IPS-20b (cell line): ENCODE measurements at regions not wholly inside any gene's neighbourhood (a gene's known extent, or its start where the extent isn't known, plus 50 kb on each side); places are given as distances from the start of the nearest gene placed in this dataset.
A peak's percentile ranks its signal among the peaks of the same experiment; 100 is the strongest.

Source experiments
- H3K27ac ChIP-seq: one replicate; pipeline ENCODE4 v1.5.1; 2013; ENCODE audit warnings: low read length
- H3K27me3 ChIP-seq: 2 replicates; pipeline ENCODE4 v1.6.1; 2013; ENCODE audit warnings: mild to moderate bottlenecking, low read length, inconsistent platforms; ENCODE audit not compliant: insufficient read depth
- H3K36me3 ChIP-seq: 2 replicates; pipeline ENCODE4 v1.6.1; 2013; ENCODE audit warnings: low read depth, mild to moderate bottlenecking, inconsistent platforms, low read length, moderate library complexity; ENCODE audit not compliant: insufficient read depth
- H3K4me1 ChIP-seq: 2 replicates; pipeline ENCODE4 v1.6.1; 2013; ENCODE audit warnings: mild to moderate bottlenecking, control low read depth, inconsistent platforms, low read length, moderate library complexity; ENCODE audit not compliant: insufficient read depth
- H3K4me3 ChIP-seq: 2 replicates; pipeline ENCODE4 v1.5.1; 2013; ENCODE audit warnings: mild to moderate bottlenecking, low read length, inconsistent platforms
- H3K9ac ChIP-seq: 2 replicates; pipeline ENCODE4 v1.6.1; 2013; ENCODE audit warnings: low read depth, mild to moderate bottlenecking, inconsistent platforms, low read length, moderate library complexity
- H3K9me3 ChIP-seq: 2 replicates; pipeline ENCODE4 v1.6.1; 2013; ENCODE audit warnings: mild to moderate bottlenecking, low read depth, low read length, inconsistent platforms; ENCODE audit not compliant: insufficient read depth

DNA sequence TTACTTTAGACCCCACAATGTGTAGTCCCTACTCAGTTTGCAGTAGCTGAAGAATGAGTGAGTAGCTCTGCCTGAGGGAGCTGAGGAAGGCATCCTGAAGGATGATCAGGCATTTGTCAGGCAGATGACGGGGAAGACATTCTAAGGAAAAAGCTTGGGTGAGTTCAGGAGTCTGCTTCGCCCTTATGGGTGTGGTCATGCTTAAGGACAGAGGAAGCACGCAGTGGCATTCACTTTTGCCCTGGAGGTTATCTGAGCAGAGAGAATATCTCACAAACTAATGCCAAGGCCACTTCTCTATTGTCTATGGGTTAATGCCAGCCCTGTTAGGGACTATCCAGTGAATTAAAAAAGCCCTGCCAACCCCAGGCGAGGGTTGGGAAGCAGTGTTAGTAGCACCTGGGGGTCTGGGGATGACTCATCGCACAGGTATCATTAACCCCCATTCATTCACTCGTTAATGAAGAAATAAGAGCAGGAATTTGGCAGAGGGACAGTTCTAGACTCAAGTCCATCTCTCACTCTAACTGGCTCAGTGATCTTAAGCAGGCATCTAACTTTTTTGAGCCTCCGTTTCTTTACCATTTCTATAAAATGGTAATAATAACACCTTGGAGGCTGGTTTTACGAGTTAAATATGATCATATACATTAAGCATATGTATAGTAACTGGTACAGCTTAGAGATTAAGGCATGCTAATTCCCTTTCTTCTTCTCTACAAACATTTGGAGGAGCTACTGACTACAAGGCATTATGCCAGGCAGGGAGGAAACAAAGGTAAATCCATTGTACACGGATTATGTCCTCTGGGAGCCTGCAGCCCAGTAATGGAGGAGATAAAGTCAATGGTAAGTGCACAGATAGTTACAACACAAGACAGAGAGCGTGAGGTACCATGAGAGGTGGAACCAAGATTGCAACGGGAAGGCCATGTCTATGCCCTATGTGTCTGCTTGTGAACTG, 93.2 kb upstream of the AKIRIN2 start:
- peaks cover 10% of the 10 kb centered on the region for H3K4me1 ChIP-seq
- H3K9ac ChIP-seq = no peak overlapping the region
- no peaks in the 10 kb centered on the region for H3K27me3 ChIP-seq
- H3K36me3 ChIP-seq = no peaks in the 10 kb centered on the region
- H3K4me3 ChIP-seq = no peak overlapping the region
- no peaks in the 10 kb centered on the region for H3K9me3 ChIP-seq
- H3K27ac ChIP-seq = no peak overlapping the region

DNA sequence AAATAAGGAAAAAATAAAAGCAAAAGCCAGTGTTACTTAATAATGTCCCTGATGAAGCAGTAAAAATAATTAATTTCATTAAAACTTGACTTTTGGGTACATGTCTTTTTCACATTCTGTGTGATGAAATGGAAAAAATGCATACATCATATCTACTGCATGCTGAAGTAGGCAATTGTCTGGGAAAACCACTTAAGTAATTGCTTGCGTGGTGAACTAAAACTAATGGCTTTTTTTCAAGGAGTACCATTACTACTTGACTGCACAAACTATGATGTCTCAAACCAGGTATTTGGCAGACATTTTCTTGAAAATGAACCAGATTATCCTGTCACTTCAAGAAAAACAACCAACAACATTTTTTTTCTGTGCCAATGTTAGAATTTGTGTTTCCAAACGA, 91.3 kb upstream of the AKIRIN2 start:
- H3K9ac ChIP-seq = no peak overlapping the region
- no peaks in the 10 kb centered on the region for H3K27me3 ChIP-seq
- no peaks in the 10 kb centered on the region for H3K36me3 ChIP-seq
- no peak overlapping the region for H3K27ac ChIP-seq
- H3K4me1 ChIP-seq = peaks cover 22% of the 10 kb centered on the region
- H3K9me3 ChIP-seq = no peaks in the 10 kb centered on the region
- H3K4me3 ChIP-seq = no peak overlapping the region

DNA sequence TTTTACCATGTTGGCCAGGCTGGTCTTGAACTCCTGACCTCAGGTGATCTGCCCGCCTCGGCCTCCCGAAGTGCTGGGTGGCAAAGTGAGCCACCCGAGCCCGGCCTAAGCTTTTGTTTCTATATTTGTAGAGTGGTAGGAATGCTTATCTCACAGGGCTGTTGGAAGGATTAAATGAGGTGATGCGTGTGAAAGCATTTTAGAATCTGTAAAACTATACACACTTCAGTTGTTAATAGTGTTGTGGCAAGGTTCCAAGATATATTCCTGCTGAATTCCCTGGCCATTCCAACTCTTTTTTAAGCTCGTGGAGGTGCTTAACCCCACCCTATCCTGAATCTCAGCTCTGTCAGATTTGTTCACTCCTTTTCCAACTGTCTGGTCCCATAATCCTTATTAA, 89.9 kb upstream of the AKIRIN2 start:
- H3K9me3 ChIP-seq = no peaks in the 10 kb centered on the region
- H3K9ac ChIP-seq = no peak overlapping the region
- H3K36me3 ChIP-seq = no peaks in the 10 kb centered on the region
- H3K4me1 ChIP-seq = peaks cover 22% of the 10 kb centered on the region
- no peak overlapping the region for H3K4me3 ChIP-seq
- no peaks in the 10 kb centered on the region for H3K27me3 ChIP-seq
- no peak overlapping the region for H3K27ac ChIP-seq

DNA sequence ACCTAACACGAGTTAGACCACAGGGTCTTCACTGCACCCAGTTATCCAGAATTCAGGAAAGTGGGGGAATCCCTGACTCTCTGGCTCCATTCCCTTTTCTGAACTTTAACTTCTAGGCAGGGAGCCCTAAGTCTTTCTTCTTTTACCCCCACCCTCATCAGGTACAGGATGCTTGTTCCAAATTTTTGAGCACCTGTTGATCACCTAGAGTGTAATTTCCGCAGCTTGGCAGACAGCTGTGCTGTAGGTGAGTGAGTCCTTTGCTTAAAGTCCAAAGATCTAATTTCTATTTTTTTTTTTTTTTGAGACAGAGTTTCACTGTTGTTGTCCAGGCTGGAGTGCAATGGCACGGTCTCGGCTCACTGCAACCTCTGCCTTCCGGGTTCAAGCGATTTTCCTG, 89.5 kb upstream of the AKIRIN2 start:
- Histone ChIP-seq H3K36me3 (no peaks in the 10 kb centered on the region), H3K9me3 (no peaks in the 10 kb centered on the region), H3K27ac (no peak overlapping the region), H3K4me1 (peaks cover 22% of the 10 kb centered on the region), H3K9ac (no peak overlapping the region), H3K27me3 (no peaks in the 10 kb centered on the region), H3K4me3 (no peak overlapping the region)

DNA sequence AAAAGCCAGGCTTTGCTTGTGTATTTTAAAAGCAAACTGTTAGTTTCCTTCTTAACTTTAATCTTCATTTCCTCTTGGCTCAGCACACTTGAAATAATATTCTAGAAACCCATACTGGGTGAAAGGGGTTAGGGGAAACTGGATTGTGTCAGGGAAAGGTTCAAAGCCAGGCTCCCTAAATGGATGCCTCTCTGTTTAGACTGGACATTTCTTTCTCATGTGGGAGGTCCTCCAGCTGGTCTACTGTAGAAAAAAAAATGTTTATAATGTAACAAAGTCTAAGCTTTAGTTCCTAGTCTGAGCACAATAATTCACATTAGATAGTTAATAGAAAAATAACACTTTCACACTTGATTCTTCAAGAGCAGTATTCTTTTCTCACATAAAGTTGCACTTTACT, 89.0 kb upstream of the AKIRIN2 start:
- H3K9me3 ChIP-seq = no peaks in the 10 kb centered on the region
- H3K36me3 ChIP-seq = no peaks in the 10 kb centered on the region
- H3K4me1 ChIP-seq = peaks cover 22% of the 10 kb centered on the region
- no peaks in the 10 kb centered on the region for H3K27me3 ChIP-seq
- no peak overlapping the region for H3K9ac ChIP-seq
- H3K27ac ChIP-seq = no peak overlapping the region
- no peak overlapping the region for H3K4me3 ChIP-seq

DNA sequence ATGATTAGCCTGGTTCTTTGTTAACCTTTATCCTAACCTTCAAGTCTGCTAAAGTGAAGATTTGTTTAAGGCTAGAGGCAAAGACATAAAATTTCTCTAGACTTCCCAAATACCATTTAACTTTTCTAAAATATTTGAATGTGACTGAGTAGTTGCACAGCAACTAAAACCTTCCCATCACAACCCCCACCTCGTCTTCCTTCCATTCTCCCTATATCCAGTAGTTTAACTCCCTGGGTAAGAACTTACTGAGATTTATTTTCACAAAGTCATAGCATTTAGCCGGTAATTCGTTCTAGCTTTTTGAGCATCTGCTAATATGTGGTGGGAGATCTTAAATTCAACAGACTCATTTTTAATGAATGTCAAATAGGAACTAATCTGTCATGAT, 87.9 kb upstream of the AKIRIN2 start:
- H3K9ac ChIP-seq = no peak overlapping the region
- peaks cover 16% of the 10 kb centered on the region; the same call in 1 of the 2 replicates for H3K4me1 ChIP-seq
- H3K4me3 ChIP-seq = no peak overlapping the region
- H3K27ac ChIP-seq = no peak overlapping the region
- no peaks in the 10 kb centered on the region for H3K9me3 ChIP-seq
- no peaks in the 10 kb centered on the region for H3K27me3 ChIP-seq
- no peaks in the 10 kb centered on the region for H3K36me3 ChIP-seq

DNA sequence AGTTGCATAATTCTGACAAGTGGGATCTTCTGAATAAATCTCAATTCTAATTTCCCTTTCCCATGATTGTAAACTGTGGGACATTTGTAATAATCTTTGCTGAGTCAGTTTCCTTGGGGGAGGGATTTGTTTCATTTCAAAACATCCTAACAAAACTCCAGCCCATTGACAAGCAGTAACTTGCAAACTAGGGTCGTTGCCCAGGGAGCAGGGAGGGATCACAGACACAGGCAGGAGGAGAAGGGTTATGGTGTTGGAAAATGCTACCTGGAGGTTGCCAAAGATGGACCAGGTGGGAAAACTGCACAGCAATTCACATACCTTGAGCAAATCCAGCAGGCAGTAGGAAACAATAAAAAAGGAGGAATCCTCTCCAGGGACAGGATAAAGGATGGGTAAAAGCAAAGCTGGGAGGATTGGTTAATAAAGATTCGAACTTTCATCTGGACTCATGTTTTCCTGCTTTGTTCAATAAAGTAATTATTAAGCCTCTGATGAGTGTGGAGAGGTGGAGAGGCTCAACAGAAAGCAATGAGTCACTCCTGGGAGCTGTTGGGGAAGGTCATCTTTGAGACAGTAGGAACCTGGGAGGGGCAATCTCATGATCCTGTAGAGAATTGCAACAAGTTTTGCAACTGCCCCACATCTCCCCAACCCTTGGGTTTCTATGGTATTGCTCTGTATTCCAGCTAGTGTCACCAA, 87.3 kb upstream of the AKIRIN2 start:
- Histone ChIP-seq H3K27me3 (no peaks in the 10 kb centered on the region), H3K9me3 (no peaks in the 10 kb centered on the region), H3K27ac (no peak overlapping the region), H3K36me3 (no peaks in the 10 kb centered on the region), H3K4me1 (peaks cover 14% of the 10 kb centered on the region; the same call in 1 of the 2 replicates), H3K4me3 (0 out of 2 replicates have a peak overlapping the region, but pooled peaks have one; percentile 6), H3K9ac (0 out of 2 replicates have a peak overlapping the region, but pooled peaks have one; percentile 2)

DNA sequence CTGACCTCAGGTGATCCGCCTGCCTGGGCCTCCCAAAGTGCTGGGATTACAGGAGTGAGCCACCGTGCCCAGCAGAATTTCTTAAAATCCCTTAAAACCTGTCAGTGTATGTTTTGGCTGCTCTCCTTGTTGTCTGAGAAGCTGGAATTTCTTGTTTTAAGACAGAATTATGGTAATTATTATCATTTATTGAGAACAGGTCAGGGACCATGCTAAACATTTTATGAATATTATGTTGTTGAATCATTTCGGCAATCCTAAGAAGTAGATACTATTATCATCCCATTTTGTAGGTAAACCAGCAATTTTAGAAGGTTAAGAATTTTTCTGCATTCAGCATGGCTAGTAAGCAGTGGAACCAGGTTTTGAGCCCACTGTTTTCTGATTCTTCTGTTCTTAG, 86.1 kb upstream of the AKIRIN2 start:
- peaks cover 14% of the 10 kb centered on the region; the same call in 1 of the 2 replicates for H3K4me1 ChIP-seq
- no peak overlapping the region for H3K4me3 ChIP-seq
- no peaks in the 10 kb centered on the region for H3K27me3 ChIP-seq
- no peaks in the 10 kb centered on the region for H3K36me3 ChIP-seq
- no peak overlapping the region for H3K9ac ChIP-seq
- H3K9me3 ChIP-seq = no peaks in the 10 kb centered on the region
- H3K27ac ChIP-seq = no peak overlapping the region

DNA sequence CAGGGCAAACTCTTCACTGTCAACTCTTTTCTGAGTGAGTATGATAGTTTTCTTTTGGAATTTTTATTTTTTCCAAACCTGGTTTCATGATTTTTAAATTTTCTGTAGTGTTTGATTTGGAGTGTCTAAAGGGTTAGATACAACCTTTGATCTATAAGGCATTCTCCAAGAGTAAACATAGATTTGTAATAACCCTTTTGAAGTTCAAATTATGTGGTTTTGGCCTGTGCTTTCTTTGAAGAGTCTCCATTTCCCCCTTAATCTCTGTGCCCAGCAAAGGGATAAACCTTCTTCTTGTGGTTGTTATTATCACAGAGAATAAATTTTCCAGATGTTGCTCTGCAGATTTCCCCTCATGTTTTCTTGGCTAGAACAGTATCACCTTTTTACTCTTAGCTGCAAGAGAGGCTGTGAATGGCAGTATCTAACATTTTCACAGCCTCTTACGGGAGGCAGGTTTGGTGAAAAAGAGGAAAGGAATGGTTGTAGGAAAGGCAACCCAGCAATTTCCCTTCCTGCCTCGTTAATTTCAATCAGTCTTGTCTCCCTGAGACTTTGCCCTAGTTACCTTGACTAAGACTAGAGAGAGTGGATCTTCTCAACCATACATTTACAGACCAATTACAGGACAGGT, 83.3 kb upstream of the AKIRIN2 start:
- Histone ChIP-seq H3K36me3 (no peaks in the 10 kb centered on the region), H3K4me1 (peaks cover 14% of the 10 kb centered on the region; the same call in 1 of the 2 replicates), H3K27me3 (no peaks in the 10 kb centered on the region), H3K9me3 (no peaks in the 10 kb centered on the region), H3K4me3 (no peak overlapping the region), H3K27ac (no peak overlapping the region), H3K9ac (no peak overlapping the region)

DNA sequence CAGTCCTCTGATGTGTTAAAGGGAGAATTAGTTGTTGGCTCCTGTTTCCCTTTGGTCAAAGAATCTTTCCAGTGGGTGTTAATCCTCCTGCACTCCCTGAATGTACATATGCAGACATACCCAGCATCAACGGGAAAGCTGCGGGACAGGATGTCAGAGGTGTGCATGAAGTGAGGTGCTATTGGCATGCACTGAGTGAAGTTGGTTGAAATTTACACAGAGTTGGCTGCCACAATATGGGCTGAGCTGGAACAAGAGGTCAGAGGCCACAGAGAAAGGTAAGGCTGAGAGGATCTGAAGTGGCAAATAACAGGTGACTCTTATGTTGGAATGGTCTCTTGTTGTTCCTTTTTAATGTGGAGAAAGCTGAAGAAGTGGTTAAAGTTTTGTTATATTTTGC, 82.7 kb upstream of the AKIRIN2 start:
- H3K9me3 ChIP-seq = no peaks in the 10 kb centered on the region
- peaks cover 8% of the 10 kb centered on the region; the same call in 1 of the 2 replicates for H3K4me1 ChIP-seq
- no peak overlapping the region for H3K9ac ChIP-seq
- no peak overlapping the region for H3K27ac ChIP-seq
- H3K4me3 ChIP-seq = no peak overlapping the region
- no peaks in the 10 kb centered on the region for H3K27me3 ChIP-seq
- no peaks in the 10 kb centered on the region for H3K36me3 ChIP-seq

DNA sequence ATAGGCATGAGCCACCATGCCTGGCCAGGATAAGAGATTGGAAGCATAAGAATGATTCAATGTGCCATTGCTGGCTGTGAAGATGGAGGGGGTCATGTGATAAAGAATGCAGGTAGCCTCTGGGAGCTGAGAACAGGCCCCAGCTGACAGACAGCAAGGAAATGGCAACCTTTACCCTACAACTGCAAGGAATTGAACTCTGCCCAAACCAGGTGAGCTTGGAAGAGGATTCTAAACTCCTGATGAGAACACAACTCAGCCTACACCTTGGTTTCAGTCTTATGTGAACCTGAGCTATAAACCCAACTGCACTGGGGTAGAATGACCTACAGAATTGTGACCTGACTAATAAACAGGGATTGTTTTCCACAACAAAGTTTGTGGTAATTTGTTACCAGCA, 82.0 kb upstream of the AKIRIN2 start:
- no peak overlapping the region for H3K4me3 ChIP-seq
- H3K9me3 ChIP-seq = no peaks in the 10 kb centered on the region
- H3K36me3 ChIP-seq = no peaks in the 10 kb centered on the region
- H3K27me3 ChIP-seq = no peaks in the 10 kb centered on the region
- H3K4me1 ChIP-seq = peaks cover 1% of the 10 kb centered on the region; the same call in 1 of the 2 replicates
- H3K27ac ChIP-seq = no peak overlapping the region
- no peak overlapping the region for H3K9ac ChIP-seq
